Skin of body (tissue), 1 donor: ENCODE measurements at regions not wholly inside any gene's neighbourhood (a gene's known extent, or its start where the extent isn't known, plus 50 kb on each side); places are given as distances from the start of the nearest gene placed in this dataset.

Source experiments
- DNase-seq: peaks from one replicate; lab custom pipeline; 2025; lab: John Stamatoyannopoulos, UW

DNA sequence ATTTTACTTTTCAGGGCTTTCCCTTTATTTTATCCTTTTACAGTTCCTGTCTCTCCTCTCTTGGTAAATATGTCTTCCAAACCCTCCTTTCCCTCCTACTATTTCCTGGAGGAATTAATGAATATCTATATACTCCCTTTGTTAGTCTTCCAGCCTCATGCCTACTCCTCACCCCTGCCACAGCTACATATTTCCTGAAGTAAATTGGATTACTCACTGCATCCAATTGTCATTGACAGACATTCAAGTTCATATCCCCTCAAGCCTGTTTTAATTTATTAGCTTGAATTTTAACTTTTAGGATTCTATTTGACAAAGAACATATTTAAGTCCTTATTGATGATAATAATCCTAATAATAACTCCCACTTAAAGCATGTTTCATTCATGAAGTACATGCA is 314.5 kb downstream of the TMEM161B start:
- no peak for DNase-seq

GRCh38 chr5:87951661-87952060 is 317.0 kb downstream of the TMEM161B start:
- DNase-seq, result no peak

GRCh38 chr5:87949676-87950631 is 318.7 kb downstream of the TMEM161B start:
- DNase-seq, result no peak

GRCh38 chr5:87948486-87948885 is 320.2 kb downstream of the TMEM161B start:
- no peak for DNase-seq

DNA sequence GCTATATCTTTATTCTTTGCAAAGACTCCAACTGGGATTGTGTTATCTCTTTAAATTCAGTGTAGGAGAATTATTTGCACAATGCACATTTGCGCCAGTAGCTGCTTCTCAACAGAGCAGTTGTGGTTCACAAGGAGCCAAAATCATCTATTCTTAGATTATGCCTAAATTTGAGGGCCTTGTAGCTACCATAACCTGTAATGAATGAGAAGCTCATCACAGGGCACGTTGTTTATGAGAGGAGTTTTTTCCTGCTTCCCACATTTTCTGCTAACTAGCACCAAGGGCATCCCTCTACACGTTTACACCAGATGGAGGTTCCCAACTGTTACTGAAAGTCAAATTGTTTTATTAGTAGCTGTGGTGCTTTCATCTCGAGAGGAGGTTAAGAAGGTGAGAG is 322.4 kb downstream of the TMEM161B start:
- no peak for DNase-seq

- DNase-seq, result no peak
Observed at GRCh38 chr5:87945286-87945650, 323.4 kb downstream of the TMEM161B start.

GRCh38 chr5:87944553-87945285 is 323.9 kb downstream of the TMEM161B start:
- DNase-seq, result no peak

- DNase-seq, result no peak
Observed at GRCh38 chr5:87940775-87941174, 327.9 kb downstream of the TMEM161B start.

GRCh38 chr5:87936667-87937066 is 332.0 kb downstream of the TMEM161B start:
- no peak for DNase-seq

DNA sequence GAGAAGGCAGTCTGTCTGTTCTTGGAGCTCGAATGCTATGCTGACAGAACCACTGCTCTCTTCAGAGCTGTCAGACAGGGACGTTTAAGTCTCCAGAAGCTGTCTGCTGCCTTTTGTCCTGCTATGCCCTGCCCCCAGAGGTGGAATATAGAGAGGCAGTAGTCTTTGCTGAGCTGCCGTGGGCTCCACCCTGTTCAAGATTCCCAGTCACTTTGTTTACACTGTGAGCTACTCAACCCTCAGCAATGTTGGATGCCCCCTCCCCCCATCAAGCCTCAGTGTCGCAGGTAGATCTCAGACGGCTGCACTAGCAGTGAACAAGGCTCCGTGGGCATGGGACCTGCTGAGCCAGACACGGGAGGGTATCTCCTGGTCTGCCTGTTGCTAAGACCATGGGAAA is 344.2 kb downstream of the TMEM161B start:
- no peak for DNase-seq

GRCh38 chr5:87916320-87916719 is 352.3 kb downstream of the TMEM161B start:
- no peak for DNase-seq

GRCh38 chr5:87912419-87912818 is 356.2 kb downstream of the TMEM161B start:
- DNase-seq, result no peak

DNA sequence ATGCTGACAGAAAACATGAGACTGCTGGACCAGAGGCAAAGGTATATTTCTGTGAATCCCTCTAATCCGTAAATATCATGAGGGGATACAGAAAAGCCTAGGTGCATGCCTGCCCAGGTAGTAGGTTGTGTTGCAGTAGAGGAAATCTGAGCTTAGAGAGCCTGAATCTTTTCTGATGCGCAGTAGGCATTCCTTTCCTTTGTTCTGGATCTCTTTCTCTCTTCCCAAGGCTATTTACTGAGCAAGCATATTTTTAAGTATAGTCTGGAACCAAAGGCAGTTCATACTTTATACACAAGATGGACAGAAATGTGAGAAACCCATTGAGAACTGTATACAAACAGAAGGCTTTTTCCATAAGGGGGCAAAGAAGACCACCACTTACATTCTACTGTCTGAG is 359.3 kb downstream of the TMEM161B start:
- DNase-seq, result no peak

- no peak for DNase-seq
Observed at GRCh38 chr5:87906962-87907361, 361.7 kb downstream of the TMEM161B start.

- DNase-seq, result peak; percentile 3
Observed at GRCh38 chr5:87900419-87900818, 368.2 kb downstream of the TMEM161B start.

GRCh38 chr5:87899721-87900131 is 368.9 kb downstream of the TMEM161B start:
- peak; percentile 73 for DNase-seq

DNA sequence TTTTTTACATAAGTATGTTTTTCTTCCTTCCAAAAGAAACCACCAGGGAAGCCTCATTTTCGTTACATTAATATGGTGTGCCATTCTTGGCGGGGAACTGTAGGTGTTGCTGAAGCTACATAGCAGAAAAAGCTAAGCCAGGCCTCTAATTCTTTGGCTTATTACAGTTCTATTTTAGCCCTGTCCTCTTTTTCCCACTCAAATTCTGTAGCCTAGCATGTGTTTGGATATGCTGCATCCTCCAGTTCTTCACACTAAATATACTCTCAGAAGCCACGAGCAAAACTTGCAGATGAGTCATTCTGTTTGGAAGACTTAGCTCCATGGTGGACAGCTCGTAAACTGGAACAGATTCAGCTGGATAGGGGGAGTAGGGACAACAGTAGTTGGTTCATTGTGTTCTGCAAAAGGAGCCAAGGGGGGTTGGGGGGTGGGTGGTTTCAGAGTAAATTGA is 369.4 kb downstream of the TMEM161B start:
- DNase-seq, result no peak

GRCh38 chr5:87898574-87898973 is 370.1 kb downstream of the TMEM161B start:
- DNase-seq, result no peak

DNA sequence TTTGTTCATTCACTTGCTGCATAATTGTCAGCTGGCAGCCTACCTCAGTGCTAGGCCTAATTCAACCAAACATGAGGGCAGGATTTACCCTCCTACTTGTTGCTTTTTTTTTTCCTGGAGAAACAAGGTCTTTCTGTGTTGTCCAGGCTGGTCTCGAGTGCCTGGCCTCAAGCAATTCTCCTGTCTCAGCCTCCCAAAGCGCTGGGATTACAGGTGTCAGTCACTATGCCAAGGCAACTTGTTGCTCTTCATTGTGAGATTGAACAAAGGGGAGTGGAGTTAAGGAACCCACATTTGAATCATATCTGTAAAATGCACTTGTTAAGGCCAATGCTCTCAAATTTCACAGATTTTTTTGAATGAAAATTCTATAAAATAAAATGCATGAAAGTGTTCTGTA is 380.5 kb downstream of the TMEM161B start:
- no peak for DNase-seq

GRCh38 chr5:87887247-87887646 is 381.4 kb downstream of the TMEM161B start:
- DNase-seq, result no peak

DNA sequence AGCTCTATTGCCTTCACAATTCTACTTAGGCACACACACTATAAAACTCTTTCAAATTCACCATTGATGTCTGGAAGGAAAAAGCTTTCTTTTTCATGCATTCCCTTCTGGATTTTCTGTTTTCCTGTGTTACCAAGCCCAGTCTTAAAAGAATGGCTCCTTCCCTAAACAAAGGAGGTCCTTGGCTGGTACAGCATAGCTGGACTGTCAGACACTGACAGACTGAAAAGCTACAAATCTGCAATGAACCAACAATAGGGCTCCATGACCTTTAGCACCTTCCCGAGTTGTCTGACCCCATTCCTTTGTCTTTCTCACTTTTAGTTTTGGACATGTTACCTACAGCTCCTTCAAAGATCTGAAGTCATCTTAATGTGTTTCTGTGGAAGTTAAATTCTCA is 382.5 kb downstream of the TMEM161B start:
- no peak for DNase-seq

DNA sequence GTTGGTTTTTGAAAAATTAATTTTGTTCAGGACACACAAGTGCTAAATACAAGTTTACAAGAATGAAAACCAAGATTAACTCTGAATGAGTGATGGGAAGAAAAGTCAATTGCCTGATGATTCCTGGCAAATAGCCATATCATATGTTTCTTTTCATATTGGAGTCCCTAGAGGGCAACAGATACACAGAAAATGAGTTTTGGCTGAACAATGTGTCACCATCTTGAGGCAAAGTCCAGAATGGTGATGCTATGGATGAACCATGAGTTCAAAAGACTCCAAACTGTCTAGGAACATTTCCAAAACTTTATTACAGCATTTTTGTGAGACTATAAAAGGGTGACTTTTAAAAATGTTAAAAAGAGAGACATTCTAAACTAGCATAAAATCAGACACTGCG is 382.9 kb downstream of the TMEM161B start:
- no peak for DNase-seq

GRCh38 chr5:87877495-87877894 is 391.1 kb downstream of the TMEM161B start:
- no peak for DNase-seq
